Stimulated activated memory B cell treated with anti-CD40 and anti-IgM and Interleukin-4, amounts not matched to agents 10 μg/mL and 1 μg/mL and 100 μg/mL, for 72 hours (primary cell): ENCODE measurements at regions not wholly inside any gene's neighbourhood (a gene's known extent, or its start where the extent isn't known, plus 50 kb on each side); places are given as distances from the start of the nearest gene placed in this dataset.

Source experiments
- ATAC-seq: fragments of 150-1000 bp; cut with Tn5 transposase; 2 replicates; pipeline ENCODE4 v1.10.0; 2021
- H3K27ac Mint-ChIP-seq: one replicate; pipeline ENCODE4 v1.8.0; 2022; ENCODE audit warnings: mild to moderate bottlenecking, mixed read lengths
- H3K27me3 Mint-ChIP-seq: one replicate; pipeline ENCODE4 v1.8.0; 2022; ENCODE audit warnings: mixed read lengths
- H3K36me3 Mint-ChIP-seq: one replicate; pipeline ENCODE4 v1.8.0; 2022; ENCODE audit warnings: mixed read lengths
- H3K4me1 Mint-ChIP-seq: one replicate; pipeline ENCODE4 v1.8.0; 2022; ENCODE audit warnings: mixed read lengths
- H3K4me3 Mint-ChIP-seq: one replicate; pipeline ENCODE4 v1.8.0; 2022; ENCODE audit warnings: mild to moderate bottlenecking, moderate library complexity, mixed read lengths
- H3K9me3 Mint-ChIP-seq: one replicate; pipeline ENCODE4 v1.8.0; 2022; ENCODE audit warnings: mixed read lengths

DNA sequence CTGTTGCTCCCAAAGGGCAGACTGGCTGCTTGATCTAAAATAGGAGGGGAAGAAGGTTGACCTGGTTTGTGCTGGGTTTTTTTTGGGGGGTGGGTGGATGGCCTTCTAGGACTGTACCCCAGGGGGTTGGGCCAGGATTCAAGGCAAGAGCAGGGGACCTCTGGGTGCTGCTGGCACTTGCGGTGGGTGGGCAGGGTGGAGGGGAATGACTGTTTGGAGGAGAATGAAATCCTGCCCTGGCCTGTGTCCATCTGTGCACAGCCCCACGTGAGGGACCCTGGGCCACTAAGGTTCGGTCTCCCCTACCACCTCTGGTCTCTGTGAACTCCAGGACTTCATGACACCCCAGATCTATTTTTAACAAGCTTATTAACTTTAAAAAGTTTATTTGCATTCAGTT lies 414.2 kb downstream of the PTPRU start:
- peaks cover 3% of the 10 kb centered on the region for H3K9me3 Mint-ChIP-seq
- H3K27me3 Mint-ChIP-seq, result peaks cover 28% of the 10 kb centered on the region
- no peak overlapping the region for H3K4me3 Mint-ChIP-seq
- no peak overlapping the region for H3K27ac Mint-ChIP-seq
- no peaks in the 10 kb centered on the region for H3K4me1 Mint-ChIP-seq
- ATAC-seq, result no peak
- no peaks in the 10 kb centered on the region for H3K36me3 Mint-ChIP-seq

DNA sequence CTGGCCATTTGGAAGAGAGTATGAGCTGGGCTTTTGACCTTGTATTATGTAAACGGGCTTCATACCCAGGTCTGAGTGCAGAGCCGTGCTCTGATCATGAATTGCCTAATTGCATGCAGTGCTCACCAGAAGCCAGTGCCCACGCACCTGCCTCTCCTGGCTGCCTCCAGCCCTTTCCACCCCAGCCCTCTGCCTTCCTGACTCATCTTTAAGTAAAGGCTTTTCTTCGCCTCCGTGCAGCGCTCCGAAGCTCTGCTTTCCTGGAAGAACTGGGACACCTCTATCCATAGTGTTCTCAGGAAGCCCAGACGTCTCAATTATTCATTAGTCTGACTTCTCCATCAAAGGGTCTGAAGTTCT lies 413.7 kb downstream of the PTPRU start:
- Mint-ChIP-seq H3K4me3 (no peak overlapping the region), H3K4me1 (no peaks in the 10 kb centered on the region), H3K27me3 (peaks cover 28% of the 10 kb centered on the region), H3K36me3 (no peaks in the 10 kb centered on the region), H3K27ac (no peak overlapping the region), H3K9me3 (no peaks in the 10 kb centered on the region)
- no peak for ATAC-seq

DNA sequence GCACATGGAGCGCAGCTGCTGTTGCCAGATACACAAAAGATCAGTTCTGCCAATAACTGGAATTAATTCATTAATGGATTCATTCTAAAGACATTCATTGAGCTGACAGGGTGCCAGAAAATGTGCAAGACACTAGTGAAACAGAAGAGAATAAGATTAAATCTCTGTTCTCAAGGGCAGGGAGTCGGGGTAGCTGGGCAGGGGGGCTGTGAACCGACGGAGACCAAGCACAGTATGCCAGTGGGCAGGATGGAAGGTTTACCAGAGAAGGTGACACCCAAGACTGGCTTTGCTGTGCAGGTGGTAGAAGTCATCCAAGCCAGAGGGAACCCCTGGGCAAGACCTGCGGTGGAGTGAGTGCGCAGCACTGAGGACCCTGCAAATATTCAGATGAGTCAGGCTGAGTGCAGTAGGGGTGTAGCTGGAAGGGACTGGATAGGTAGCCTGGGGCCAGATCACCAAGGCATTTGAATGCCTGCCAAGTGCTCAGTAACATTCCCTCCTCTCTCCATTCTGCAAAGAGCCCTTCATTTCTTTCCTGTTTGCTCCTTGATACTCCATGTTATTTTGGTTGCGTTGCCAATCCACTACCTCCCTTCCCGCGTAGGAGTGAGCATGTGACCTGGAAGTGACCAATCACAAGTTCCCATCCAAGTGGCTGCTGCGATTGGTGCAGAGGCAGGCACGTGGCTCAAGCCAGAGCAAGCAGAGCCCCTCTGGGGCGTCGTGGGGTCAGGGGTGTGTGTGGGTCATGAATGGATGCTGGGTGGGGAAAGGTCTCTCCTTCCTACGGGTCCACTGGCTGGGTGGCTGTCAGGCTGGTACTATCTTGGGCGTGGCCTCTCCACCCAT lies 413.1 kb downstream of the PTPRU start:
- H3K27me3 Mint-ChIP-seq, result peaks cover 28% of the 10 kb centered on the region
- H3K4me1 Mint-ChIP-seq, result no peaks in the 10 kb centered on the region
- ATAC-seq, result no peak
- H3K4me3 Mint-ChIP-seq, result no peak overlapping the region
- H3K9me3 Mint-ChIP-seq, result no peaks in the 10 kb centered on the region
- no peaks in the 10 kb centered on the region for H3K36me3 Mint-ChIP-seq
- no peak overlapping the region for H3K27ac Mint-ChIP-seq

DNA sequence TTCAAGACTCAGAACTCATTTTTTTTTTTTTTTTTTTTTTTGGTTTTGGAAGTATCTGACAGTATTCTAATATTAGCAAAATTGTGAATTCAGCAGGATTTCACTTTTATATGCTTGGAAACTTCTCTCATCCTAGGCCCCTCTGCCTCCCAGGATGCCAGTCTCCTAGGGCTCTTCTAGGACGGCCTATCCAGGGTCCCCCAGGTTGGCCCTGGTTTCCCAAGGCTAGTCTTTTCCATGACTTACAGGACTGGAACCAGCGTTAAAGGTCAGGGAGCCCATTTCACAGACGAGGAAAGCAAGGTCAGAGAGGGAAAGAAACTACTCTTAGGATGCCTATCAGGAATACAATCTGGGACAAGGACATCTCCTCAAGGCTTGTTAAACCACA lies 412.5 kb downstream of the PTPRU start:
- peaks cover 28% of the 10 kb centered on the region for H3K27me3 Mint-ChIP-seq
- H3K4me3 Mint-ChIP-seq, result no peak overlapping the region
- H3K9me3 Mint-ChIP-seq, result no peaks in the 10 kb centered on the region

DNA sequence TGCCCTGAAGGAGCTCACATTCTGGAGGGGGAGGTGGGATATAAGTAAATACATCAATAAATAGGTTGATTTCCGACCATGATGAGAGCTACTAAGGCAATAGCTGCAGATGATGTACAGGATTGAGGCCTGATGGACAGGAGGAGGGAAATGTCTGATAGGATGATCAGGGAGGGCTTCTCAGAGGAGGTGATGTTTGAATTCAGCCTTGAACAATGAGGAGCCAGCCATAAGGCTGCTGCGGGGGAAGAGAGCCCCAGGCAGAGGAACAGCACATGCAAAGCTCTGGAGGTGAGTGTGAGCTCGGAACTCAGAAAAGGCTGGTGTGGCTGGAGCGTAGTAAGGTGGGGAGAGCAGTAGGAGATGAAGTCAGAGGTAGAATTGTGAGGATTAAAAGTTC lies 411.7 kb downstream of the PTPRU start:
- H3K36me3 Mint-ChIP-seq, result no peaks in the 10 kb centered on the region
- ATAC-seq, result no peak
- H3K4me3 Mint-ChIP-seq, result no peak overlapping the region
- H3K9me3 Mint-ChIP-seq, result no peaks in the 10 kb centered on the region
- no peaks in the 10 kb centered on the region for H3K4me1 Mint-ChIP-seq
- H3K27ac Mint-ChIP-seq, result no peak overlapping the region
- H3K27me3 Mint-ChIP-seq, result peaks cover 28% of the 10 kb centered on the region

More for the DNA sequence above, 412.5 kb downstream of the PTPRU start:
- H3K27ac Mint-ChIP-seq, result no peak overlapping the region
- no peak for ATAC-seq
- no peaks in the 10 kb centered on the region for H3K4me1 Mint-ChIP-seq
- H3K36me3 Mint-ChIP-seq, result no peaks in the 10 kb centered on the region

DNA sequence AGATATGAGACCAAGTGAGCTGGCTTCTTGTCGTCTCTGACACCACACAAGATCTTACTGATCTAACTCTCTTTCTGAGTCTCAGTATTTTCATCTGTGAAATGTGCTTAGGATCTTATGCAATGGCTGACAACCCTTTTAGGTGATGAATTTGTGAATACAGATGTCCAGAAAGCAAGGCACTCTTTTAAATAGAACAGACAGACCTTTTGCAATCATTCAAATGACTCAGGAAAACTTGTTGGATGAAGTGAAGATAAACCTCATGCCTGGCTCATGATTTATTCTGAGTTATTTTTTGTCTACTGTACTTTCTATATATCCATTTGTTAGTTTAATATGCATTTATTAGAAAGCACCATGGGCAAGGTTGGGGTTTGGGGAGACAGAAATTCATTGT lies 411.3 kb downstream of the PTPRU start:
- no peak for ATAC-seq
- Mint-ChIP-seq H3K4me1 (no peaks in the 10 kb centered on the region), H3K27me3 (peaks cover 28% of the 10 kb centered on the region), H3K9me3 (no peaks in the 10 kb centered on the region), H3K36me3 (no peaks in the 10 kb centered on the region), H3K4me3 (no peak overlapping the region), H3K27ac (no peak overlapping the region)

DNA sequence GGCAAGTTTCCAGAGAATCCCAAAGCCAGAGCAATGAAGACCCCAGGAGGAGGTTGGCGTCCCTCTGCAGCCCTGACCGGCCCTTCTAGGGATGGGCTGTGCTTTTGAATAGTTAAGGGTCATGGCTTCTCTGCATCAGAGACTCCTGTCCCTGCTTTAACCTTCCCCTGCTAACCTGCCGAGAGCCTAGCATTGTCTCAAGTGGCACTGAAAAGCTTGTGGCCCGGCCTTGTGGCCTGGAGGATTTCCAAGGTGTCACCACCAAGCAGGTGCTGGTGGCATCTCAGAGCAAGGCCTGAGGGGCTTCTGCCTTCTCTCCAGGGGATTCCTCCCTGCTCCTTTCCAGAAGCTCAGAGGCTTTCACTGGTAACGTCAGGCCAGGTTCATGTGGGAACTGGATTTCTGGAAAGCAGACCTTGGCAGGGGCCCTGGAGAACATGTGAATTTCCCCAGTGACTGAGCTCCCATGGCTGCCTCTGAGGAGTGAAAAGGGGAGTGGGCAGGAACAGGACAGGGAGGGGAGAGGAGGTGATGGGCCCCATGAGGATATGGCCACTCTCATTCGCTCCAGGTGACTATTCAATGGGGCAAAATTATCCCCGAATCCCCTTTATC lies 409.9 kb downstream of the PTPRU start:
- no peak for ATAC-seq
- Mint-ChIP-seq H3K27me3 (peaks cover 26% of the 10 kb centered on the region), H3K4me3 (no peak overlapping the region), H3K36me3 (no peaks in the 10 kb centered on the region), H3K9me3 (no peaks in the 10 kb centered on the region), H3K27ac (no peak overlapping the region), H3K4me1 (no peaks in the 10 kb centered on the region)

DNA sequence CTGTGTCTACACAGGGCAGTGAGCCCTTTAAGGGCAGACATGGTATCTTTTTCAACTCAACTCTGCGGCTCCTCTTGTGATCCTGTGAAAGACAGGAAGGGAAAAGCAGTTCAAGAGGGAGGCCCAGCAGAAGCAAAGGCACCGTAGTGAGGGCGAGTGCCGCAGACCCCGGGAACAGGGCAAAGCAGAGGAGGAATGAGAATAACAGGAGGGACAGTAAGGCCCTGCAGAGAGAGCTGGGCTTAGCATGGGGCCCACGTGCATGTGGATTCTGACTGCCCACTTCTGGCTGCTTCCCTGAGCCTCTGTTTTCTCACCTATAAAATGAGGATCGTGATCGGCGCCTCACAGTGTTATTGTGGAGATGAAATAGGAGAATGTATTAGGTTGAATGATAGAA lies 409.3 kb downstream of the PTPRU start:
- Mint-ChIP-seq H3K9me3 (no peaks in the 10 kb centered on the region), H3K27ac (no peak overlapping the region), H3K27me3 (peaks cover 20% of the 10 kb centered on the region), H3K4me1 (no peaks in the 10 kb centered on the region), H3K36me3 (no peaks in the 10 kb centered on the region), H3K4me3 (no peak overlapping the region)
- ATAC-seq, result no peak

DNA sequence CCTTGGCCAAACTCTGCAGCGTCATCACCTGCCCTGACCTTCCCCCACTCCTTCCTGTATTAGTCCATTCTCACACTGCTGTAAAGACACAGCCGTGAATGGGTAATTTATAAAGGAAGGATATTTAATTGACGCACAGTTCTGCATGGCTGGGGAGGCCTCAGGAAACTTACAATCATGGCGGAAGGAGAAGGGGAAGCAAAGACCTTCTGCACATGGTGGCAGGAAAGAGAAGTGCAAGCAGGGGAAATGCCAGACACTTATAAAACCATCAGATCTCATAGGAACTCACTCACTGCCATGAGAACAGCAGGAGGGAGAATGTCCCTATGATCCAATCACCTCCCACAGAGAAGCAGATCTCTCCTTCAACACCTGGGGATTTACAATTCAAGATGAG lies 408.5 kb downstream of the PTPRU start:
- Mint-ChIP-seq H3K9me3 (no peaks in the 10 kb centered on the region), H3K4me3 (no peak overlapping the region), H3K4me1 (no peaks in the 10 kb centered on the region), H3K36me3 (no peaks in the 10 kb centered on the region), H3K27me3 (peaks cover 20% of the 10 kb centered on the region), H3K27ac (no peak overlapping the region)
- ATAC-seq, result no peak

DNA sequence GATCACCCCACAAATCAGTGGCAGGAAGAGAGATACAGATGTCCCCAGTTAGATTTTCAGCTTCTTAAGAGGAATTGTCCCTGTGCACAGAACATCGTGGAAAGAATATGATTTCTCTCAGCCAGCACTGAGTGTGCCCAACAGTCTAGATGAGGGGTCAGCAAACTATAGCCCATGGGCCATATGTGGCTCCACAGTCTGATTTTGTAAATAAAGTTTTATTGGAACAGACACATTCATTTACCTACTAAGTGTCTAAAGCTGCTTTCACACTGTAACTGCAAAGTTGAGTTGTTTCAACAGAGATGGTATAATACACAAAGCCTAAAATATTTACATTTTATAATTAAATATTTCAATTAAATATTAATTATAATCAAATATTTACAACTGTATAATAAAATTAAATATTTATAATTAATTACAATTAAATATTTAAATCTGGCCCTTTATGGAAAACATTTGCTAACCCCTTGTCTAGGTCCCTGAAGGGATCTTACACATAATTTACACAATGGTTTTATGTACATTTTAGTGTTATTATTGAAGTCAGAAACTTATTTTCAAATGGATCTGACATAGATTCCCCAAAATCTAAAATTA lies 407.6 kb downstream of the PTPRU start:
- Mint-ChIP-seq H3K27ac (no peak overlapping the region), H3K4me3 (no peak overlapping the region), H3K9me3 (no peaks in the 10 kb centered on the region), H3K36me3 (no peaks in the 10 kb centered on the region), H3K27me3 (peaks cover 12% of the 10 kb centered on the region), H3K4me1 (no peaks in the 10 kb centered on the region)
- ATAC-seq, result no peak

DNA sequence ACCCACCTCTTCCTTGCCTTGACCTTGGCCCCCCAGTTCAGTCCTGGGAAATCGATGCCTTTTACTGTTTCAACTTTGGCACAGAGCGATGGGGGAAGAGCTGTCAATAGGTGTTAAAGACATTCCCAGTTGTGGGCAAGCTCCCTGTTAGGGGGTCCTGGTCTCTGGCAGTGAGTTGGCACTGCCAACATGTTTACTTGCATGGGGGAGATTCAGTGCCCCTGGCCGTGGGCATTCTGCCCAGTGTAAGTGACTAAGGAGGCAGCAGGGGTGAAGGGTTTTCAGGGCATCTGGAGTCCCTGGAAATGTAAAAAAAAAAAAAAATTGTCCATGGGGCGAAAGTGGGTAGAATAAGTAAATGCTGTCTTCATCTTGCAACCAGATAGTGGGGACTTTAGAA lies 407.0 kb downstream of the PTPRU start:
- H3K4me3 Mint-ChIP-seq, result no peak overlapping the region
- H3K9me3 Mint-ChIP-seq, result no peaks in the 10 kb centered on the region
- no peak for ATAC-seq
- no peak overlapping the region for H3K27ac Mint-ChIP-seq
- H3K36me3 Mint-ChIP-seq, result no peaks in the 10 kb centered on the region
- H3K4me1 Mint-ChIP-seq, result no peaks in the 10 kb centered on the region
- peaks cover 7% of the 10 kb centered on the region for H3K27me3 Mint-ChIP-seq

DNA sequence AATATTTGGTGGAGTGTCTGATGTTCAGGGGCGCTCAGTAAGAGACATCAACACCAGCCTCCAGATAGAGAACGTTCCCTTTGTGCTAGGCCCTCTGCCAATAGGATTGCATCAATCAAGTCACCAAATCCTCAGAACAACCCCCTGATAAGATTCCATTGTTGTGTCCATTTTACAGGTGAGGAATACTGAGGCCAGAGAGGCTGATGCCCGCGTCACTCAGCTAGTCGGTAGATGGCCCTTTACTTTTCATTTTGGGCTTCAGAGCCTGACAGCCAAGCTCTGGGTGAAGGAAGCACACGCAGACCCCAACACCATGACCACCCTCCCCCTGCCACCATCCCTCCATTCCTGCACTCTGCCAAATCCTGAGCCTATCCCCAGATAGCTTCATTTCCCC lies 406.2 kb downstream of the PTPRU start:
- Mint-ChIP-seq H3K36me3 (no peaks in the 10 kb centered on the region), H3K27ac (no peak overlapping the region), H3K4me1 (no peaks in the 10 kb centered on the region), H3K27me3 (no peaks in the 10 kb centered on the region), H3K9me3 (no peaks in the 10 kb centered on the region), H3K4me3 (no peak overlapping the region)
- no peak for ATAC-seq

DNA sequence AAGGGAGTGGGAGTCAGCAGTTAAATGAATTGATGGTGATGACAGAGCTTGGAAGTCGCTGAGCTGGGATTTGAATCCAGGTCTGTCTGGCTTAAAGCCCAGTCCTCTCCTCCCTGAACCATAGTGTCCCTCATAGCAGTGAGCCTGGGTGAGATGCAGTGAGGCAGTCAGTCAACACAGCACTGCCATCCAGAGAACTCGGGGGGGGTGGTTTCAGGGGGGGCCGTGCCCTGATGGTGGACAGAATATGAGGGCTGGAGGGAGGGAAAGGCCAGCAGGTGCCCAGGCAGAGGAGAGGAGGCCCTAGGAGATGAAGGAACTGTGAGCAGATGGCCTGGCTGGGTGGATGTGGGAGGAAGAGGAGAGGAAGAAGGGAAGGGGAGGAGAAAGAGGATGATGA lies 405.6 kb downstream of the PTPRU start:
- Mint-ChIP-seq H3K27me3 (no peaks in the 10 kb centered on the region), H3K4me3 (no peak overlapping the region), H3K9me3 (peaks cover 2% of the 10 kb centered on the region), H3K4me1 (no peaks in the 10 kb centered on the region), H3K27ac (no peak overlapping the region), H3K36me3 (no peaks in the 10 kb centered on the region)
- ATAC-seq, result no peak

DNA sequence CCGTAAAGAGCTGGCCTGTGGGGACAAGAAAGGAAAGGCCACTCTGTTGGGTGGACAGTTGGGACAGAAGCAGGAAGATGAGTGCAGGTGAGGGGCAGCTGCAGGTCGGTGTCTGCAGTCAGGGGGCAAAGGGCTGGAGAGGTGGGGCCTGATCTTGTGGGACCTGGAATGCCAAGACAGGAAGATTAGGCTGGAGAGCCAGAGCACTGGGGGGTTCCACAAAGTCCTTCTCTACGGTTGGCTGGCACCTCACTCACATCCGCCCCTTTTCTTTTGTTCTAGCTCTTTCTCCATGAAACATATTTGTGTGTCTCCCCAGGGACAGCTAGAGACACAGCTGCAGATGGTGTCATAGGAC lies 404.1 kb downstream of the PTPRU start:
- no peak overlapping the region for H3K27ac Mint-ChIP-seq
- H3K4me3 Mint-ChIP-seq, result no peak overlapping the region
- H3K27me3 Mint-ChIP-seq, result peaks cover 5% of the 10 kb centered on the region
- peaks cover 2% of the 10 kb centered on the region for H3K9me3 Mint-ChIP-seq
- no peak for ATAC-seq
- H3K4me1 Mint-ChIP-seq, result no peaks in the 10 kb centered on the region
- H3K36me3 Mint-ChIP-seq, result no peaks in the 10 kb centered on the region

DNA sequence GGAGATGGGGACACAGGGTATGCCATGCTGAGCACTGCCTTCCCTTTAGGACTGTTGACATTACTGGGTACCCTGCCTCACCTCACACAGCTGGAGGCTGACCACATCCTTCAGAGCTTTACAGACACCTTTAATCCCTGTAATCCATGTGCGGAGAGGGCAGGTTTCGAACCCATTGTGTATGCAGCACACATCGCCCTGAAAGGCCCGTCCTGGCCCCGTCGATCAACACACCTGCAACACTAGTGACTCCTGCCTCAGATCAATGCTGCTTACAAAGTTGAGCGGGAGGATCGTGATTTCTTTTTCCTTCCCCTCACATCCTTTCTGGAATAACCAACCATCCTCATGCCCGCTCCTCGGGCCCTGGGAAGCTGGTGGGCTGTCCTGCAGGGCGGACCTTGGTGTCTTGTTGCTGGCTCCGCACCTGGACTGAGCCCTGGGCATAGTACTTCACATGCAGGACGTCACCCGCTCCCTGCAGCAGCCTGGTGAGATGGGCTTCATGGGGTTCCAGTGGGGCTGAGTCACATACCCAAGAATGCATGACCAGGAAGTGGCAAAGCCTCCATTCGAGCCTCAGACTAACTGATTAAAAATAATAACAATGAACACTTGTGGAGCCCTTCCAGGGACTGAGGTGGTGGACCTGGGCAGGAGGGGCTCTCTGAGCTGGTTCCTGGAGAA lies 403.6 kb downstream of the PTPRU start:
- Mint-ChIP-seq H3K9me3 (peaks cover 2% of the 10 kb centered on the region), H3K4me1 (no peaks in the 10 kb centered on the region), H3K36me3 (no peaks in the 10 kb centered on the region), H3K27me3 (peaks cover 9% of the 10 kb centered on the region), H3K4me3 (no peak overlapping the region), H3K27ac (no peak overlapping the region)
- ATAC-seq, result no peak
